GM18870 (cell line): ENCODE measurements at regions not wholly inside any gene's neighbourhood (a gene's known extent, or its start where the extent isn't known, plus 50 kb on each side); places are given as distances from the start of the nearest gene placed in this dataset.

Source experiments
- ATAC-seq: cut with Tn5 transposase; IDR thresholded peaks from one replicate; pipeline ENCODE4 v1.9.1; 2021; ENCODE audit warnings: moderate library complexity; ENCODE audit not compliant: unreplicated experiment

GRCh38 chr7:16235147-16236114, 185.9 kb downstream of the CRPPA start:
- ATAC-seq = no peak

GRCh38 chr7:16234493-16235146, 186.7 kb downstream of the CRPPA start:
- ATAC-seq = no peak

- ATAC-seq = no peak
These were observed 187.8 kb downstream of the CRPPA start for GRCh38 chr7:16233517-16233916.

GRCh38 chr7:16232273-16232672, 189.1 kb downstream of the CRPPA start:
- no peak for ATAC-seq

GRCh38 chr7:16223963-16224707, 197.2 kb downstream of the CRPPA start:
- no peak for ATAC-seq

GRCh38 chr7:16212610-16213009, 208.7 kb downstream of the CRPPA start:
- no peak for ATAC-seq

- ATAC-seq = no peak
These were observed 209.3 kb downstream of the CRPPA start for GRCh38 chr7:16212032-16212431.

GRCh38 chr7:16211402-16211925, 209.9 kb downstream of the CRPPA start:
- no peak for ATAC-seq

GRCh38 chr7:16210171-16210570, 211.2 kb downstream of the CRPPA start:
- ATAC-seq = no peak

GRCh38 chr7:16207321-16207720, 214.0 kb downstream of the CRPPA start:
- no peak for ATAC-seq

- ATAC-seq = no peak
These were observed 215.9 kb downstream of the CRPPA start for GRCh38 chr7:16205466-16205865.

- no peak for ATAC-seq
These were observed 216.4 kb downstream of the CRPPA start for GRCh38 chr7:16204953-16205352.

GRCh38 chr7:16203065-16203464, 218.3 kb downstream of the CRPPA start:
- no peak for ATAC-seq

- no peak for ATAC-seq
These were observed 219.0 kb downstream of the CRPPA start for GRCh38 chr7:16202303-16202702.

GRCh38 chr7:16200591-16200990, 220.7 kb downstream of the CRPPA start:
- no peak for ATAC-seq

- no peak for ATAC-seq
These were observed 227.7 kb downstream of the CRPPA start for GRCh38 chr7:16193631-16194030.

- ATAC-seq = no peak
These were observed 232.2 kb downstream of the CRPPA start for GRCh38 chr7:16189026-16189715.

- no peak for ATAC-seq
These were observed 234.2 kb downstream of the CRPPA start for GRCh38 chr7:16187131-16187530.

GRCh38 chr7:16178585-16178984, 242.8 kb downstream of the CRPPA start:
- no peak for ATAC-seq

- ATAC-seq = no peak
These were observed 243.2 kb downstream of the CRPPA start for GRCh38 chr7:16178092-16178491.

GRCh38 chr7:16174253-16174652, 247.1 kb downstream of the CRPPA start:
- ATAC-seq = no peak
